ENCODE measurements at regions not wholly inside any gene's neighbourhood (a gene's known extent, or its start where the extent isn't known, plus 50 kb on each side); places are given as distances from the start of the nearest gene placed in this dataset.

DNA sequence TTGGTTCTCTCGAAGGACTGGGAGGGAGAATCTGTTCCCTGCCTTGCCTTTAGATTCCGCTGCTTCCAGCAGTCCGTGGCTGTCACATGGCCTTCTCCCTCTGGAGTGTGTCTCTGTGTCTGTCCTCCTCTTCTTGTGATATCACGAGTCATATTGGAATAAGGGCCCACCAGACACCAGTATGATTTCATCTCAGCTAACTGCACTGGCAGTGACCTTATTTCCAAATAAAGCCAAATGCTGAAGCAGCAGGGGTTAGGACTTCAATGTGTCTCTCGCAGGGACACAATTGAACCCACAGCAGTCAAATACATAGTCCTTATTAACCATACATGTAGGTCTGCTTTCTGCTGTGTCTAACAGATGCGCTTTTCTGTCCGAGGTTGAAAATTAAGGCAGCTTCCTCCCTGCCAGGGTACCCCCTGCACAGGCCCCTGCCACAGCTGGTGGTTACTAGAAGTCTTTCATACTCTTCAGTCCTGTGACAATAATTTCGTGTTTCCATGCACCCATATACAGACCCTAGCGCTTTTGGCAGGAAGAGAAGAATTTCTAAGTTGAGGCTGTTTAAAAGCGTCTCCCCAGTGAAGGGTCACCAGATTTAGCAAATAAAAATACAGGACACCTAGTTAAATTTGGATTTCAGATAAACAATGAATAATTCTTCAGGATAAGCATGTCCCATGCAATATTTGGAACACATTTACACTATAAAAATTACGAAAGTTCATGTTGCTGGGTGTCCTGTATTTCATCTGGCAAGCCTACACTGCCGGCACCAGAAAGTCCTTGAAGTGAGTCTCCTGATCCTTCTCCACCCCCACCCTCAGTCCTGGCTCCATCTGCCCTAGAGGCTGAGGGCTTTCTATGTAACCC is 182.1 kb downstream of the ETS2 start:
- H3K79me1 ChIP-seq (ENCODE audit: insufficient read depth, low read depth, low read length, poor library complexity, severe bottlenecking) = no peaks in the 10 kb centered on the region
- no peak overlapping the region for H3K14ac ChIP-seq (ENCODE audit: insufficient read depth, low read length)
- no peak overlapping the region for H3K27ac ChIP-seq (ENCODE audit: insufficient read length, low read depth, low read length)
- H4K8ac ChIP-seq (replicated peaks; ENCODE audit: insufficient read length, low read depth, low read length) = no peak overlapping the region
- no peak overlapping the region for H3K4ac ChIP-seq (ENCODE audit: low read depth, low read length)
- Mint-ChIP-seq H3K27me3 (ENCODE audit: low read depth) (peaks cover 22% of the 10 kb centered on the region), H3K4me1 (peaks cover 57 to 64% of the 10 kb centered on the region in 2 experiments), H3K4me3 (peak overlapping the region in 1 of 2 experiments; percentile 34; a peak in 2 of 5 replicates), H3K27ac (peak overlapping the region in 2 of 3 experiments; percentile 44 to 45; a peak in 2 of 7 replicates), H3K9me3 (peaks cover 6% of the 10 kb centered on the region in 2 experiments; a peak in 2 of 5 replicates), H3K36me3 (ENCODE audit: insufficient read depth in 1 of 3, low read depth in 3 of 3) (peaks cover 0 to 6% (median 4%) of the 10 kb centered on the region in 3 experiments; a peak in 3 of 7 replicates)
- TF ChIP-seq, protein P1, sequence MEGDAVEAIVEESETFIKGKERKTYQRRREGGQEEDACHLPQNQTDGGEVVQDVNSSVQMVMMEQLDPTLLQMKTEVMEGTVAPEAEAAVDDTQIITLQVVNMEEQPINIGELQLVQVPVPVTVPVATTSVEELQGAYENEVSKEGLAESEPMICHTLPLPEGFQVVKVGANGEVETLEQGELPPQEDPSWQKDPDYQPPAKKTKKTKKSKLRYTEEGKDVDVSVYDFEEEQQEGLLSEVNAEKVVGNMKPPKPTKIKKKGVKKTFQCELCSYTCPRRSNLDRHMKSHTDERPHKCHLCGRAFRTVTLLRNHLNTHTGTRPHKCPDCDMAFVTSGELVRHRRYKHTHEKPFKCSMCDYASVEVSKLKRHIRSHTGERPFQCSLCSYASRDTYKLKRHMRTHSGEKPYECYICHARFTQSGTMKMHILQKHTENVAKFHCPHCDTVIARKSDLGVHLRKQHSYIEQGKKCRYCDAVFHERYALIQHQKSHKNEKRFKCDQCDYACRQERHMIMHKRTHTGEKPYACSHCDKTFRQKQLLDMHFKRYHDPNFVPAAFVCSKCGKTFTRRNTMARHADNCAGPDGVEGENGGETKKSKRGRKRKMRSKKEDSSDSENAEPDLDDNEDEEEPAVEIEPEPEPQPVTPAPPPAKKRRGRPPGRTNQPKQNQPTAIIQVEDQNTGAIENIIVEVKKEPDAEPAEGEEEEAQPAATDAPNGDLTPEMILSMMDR (conservative IDR thresholded peaks at IDR 0.05) = no peak
- no peak overlapping the region for H3K56ac ChIP-seq (ENCODE audit: insufficient read length, low read depth, low read length)
- no peaks in the 10 kb centered on the region for H3K9me3 ChIP-seq (ENCODE audit: control insufficient read depth, low read depth, low read length)
- WGBS (ENCODE audit: extremely low coverage, insufficient read length, low lambda C conversion rate) = no CpG with 5 or more reads among the region's 12 CpGs
- peak overlapping the region; percentile 1 for H3K18ac ChIP-seq (ENCODE audit: insufficient read length, low read depth, low read length)
- H3K27me3 ChIP-seq (ENCODE audit: insufficient read depth, low read length) = no peaks in the 10 kb centered on the region
- H3K79me2 ChIP-seq (ENCODE audit: insufficient read depth, low read length) = no peaks in the 10 kb centered on the region
- no peak overlapping the region for H2BK5ac ChIP-seq (ENCODE audit: insufficient read length, low read length)
- H2AFZ ChIP-seq (ENCODE audit: low read length) = no peak overlapping the region
- H3K23ac ChIP-seq (ENCODE audit: insufficient read length, low read depth, low read length) = no peak overlapping the region
- no peak overlapping the region for H3K9ac ChIP-seq (ENCODE audit: extremely low read depth, insufficient read length, low read length)
- no peak for DNase-seq
- H2BK12ac ChIP-seq (ENCODE audit: insufficient read length, low read depth, low read length) = no peak overlapping the region
- no peak overlapping the region for H2BK20ac ChIP-seq (ENCODE audit: low read depth, low read length, poor library complexity, severe bottlenecking)
- H3K4me1 ChIP-seq (ENCODE audit: insufficient read depth, low read length) = peaks cover 20% of the 10 kb centered on the region; the same call in 1 of the 2 replicates
- no peak overlapping the region for H3T11ph ChIP-seq (ENCODE audit: low read length)
- no peaks in the 10 kb centered on the region for H4K20me1 ChIP-seq (ENCODE audit: control insufficient read depth, insufficient read depth, insufficient read length)
- no peak overlapping the region for H2AK5ac ChIP-seq (ENCODE audit: insufficient read length, low read length)
- no peak overlapping the region for H2BK120ac ChIP-seq (ENCODE audit: low read depth, low read length, poor library complexity, severe bottlenecking)
- H2BK15ac ChIP-seq (ENCODE audit: low read depth, low read length) = no peak overlapping the region
- no peak overlapping the region for H4K91ac ChIP-seq (ENCODE audit: insufficient read length, low read depth, low read length)
- H3K23me2 ChIP-seq (ENCODE audit: insufficient read length, low read depth, low read length, poor library complexity, severe bottlenecking) = no peaks in the 10 kb centered on the region
- no peak overlapping the region for H3K4me2 ChIP-seq (ENCODE audit: insufficient read depth, insufficient read length, low read length)
- H4K5ac ChIP-seq (ENCODE audit: insufficient read length, low read depth, low read length) = no peak overlapping the region
